Progenitor cell of endocrine pancreas (in vitro differentiated cells): ENCODE measurements at regions not wholly inside any gene's neighbourhood (a gene's known extent, or its start where the extent isn't known, plus 50 kb on each side); places are given as distances from the start of the nearest gene placed in this dataset.
"Not testable (repeated sequence)": the region's sequence is repeated elsewhere in the genome, so short reads cannot be mapped to it uniquely, and the experiment has no call there.

Experiments used
- DNase-seq: peaks from one replicate; pipeline ENCODE4 v3.0.0; 2021; ENCODE audit warnings: low spot score; ENCODE audit not compliant: unreplicated experiment
- H3K27ac Mint-ChIP-seq: 2 replicates; pipeline ENCODE4 v1.8.0; 2021; ENCODE audit warnings: mild to moderate bottlenecking, moderate library complexity, mixed read lengths
- H3K27me3 Mint-ChIP-seq: 2 replicates; pipeline ENCODE4 v1.8.0; 2021; ENCODE audit warnings: mixed read lengths
- H3K36me3 Mint-ChIP-seq: 2 replicates; pipeline ENCODE4 v1.8.0; 2022; ENCODE audit warnings: mixed read lengths; ENCODE audit not compliant: insufficient read depth
- H3K4me1 Mint-ChIP-seq: 2 replicates; pipeline ENCODE4 v1.8.0; 2021; ENCODE audit warnings: low read depth, mixed read lengths
- H3K4me3 Mint-ChIP-seq: 2 replicates; pipeline ENCODE4 v1.8.0; 2021; ENCODE audit warnings: low read depth, mild to moderate bottlenecking, moderate library complexity, mixed read lengths
- H3K9me3 Mint-ChIP-seq: 2 replicates; pipeline ENCODE4 v1.8.0; 2021; ENCODE audit warnings: low read depth, mixed read lengths
- CTCF ChIP-seq: fragments of 200-600 bp; sonication (generic); IDR thresholded peaks from one replicate; pipeline ENCODE4 v1.5.0; 2021; ENCODE audit warnings: antibody characterized with exemption, mild to moderate bottlenecking; ENCODE audit not compliant: unreplicated experiment

- Mint-ChIP-seq H3K36me3 (no peaks in the 10 kb centered on the region), H3K4me1 (no peaks in the 10 kb centered on the region), H3K4me3 (no peak overlapping the region), H3K9me3 (peaks cover 15% of the 10 kb centered on the region), H3K27ac (no peak overlapping the region), H3K27me3 (no peaks in the 10 kb centered on the region)
- no peak for DNase-seq
- TF ChIP-seq CTCF, result no peak
These were observed 192.7 kb upstream of the ADAMTSL1 start for GRCh38 chr9:18281291-18281690.

- Mint-ChIP-seq H3K4me1 (peaks cover 6% of the 10 kb centered on the region), H3K9me3 (no peaks in the 10 kb centered on the region), H3K27me3 (no peaks in the 10 kb centered on the region), H3K4me3 (no peak overlapping the region), H3K36me3 (no peaks in the 10 kb centered on the region), H3K27ac (no peak overlapping the region)
- DNase-seq, result no peak
- TF ChIP-seq CTCF, result no peak
These were observed 179.7 kb upstream of the ADAMTSL1 start for GRCh38 chr9:18294229-18294628.

GRCh38 chr9:18296702-18297055 lies 177.3 kb upstream of the ADAMTSL1 start:
- Mint-ChIP-seq H3K36me3 (no peaks in the 10 kb centered on the region), H3K4me1 (peaks cover 6% of the 10 kb centered on the region), H3K27me3 (no peaks in the 10 kb centered on the region), H3K27ac (no peak overlapping the region), H3K9me3 (no peaks in the 10 kb centered on the region), H3K4me3 (no peak overlapping the region)
- no peak for TF ChIP-seq CTCF
- DNase-seq, result no peak

GRCh38 chr9:18297056-18297841 lies 176.7 kb upstream of the ADAMTSL1 start:
- Mint-ChIP-seq H3K9me3 (no peaks in the 10 kb centered on the region), H3K36me3 (no peaks in the 10 kb centered on the region), H3K27me3 (no peaks in the 10 kb centered on the region), H3K27ac (peak overlapping the region; percentile 56), H3K4me3 (no peak overlapping the region), H3K4me1 (peaks cover 6% of the 10 kb centered on the region)
- peak; percentile 44 for TF ChIP-seq CTCF
- no peak for DNase-seq

- no peak for DNase-seq
- no peak overlapping the region for H3K4me3 Mint-ChIP-seq
- no peaks in the 10 kb centered on the region for H3K27me3 Mint-ChIP-seq
- H3K27ac Mint-ChIP-seq, result no peak overlapping the region
- peaks cover 6% of the 10 kb centered on the region for H3K4me1 Mint-ChIP-seq
- no peaks in the 10 kb centered on the region for H3K36me3 Mint-ChIP-seq
- no peak for TF ChIP-seq CTCF
- H3K9me3 Mint-ChIP-seq, result no peaks in the 10 kb centered on the region
These were observed 174.5 kb upstream of the ADAMTSL1 start for GRCh38 chr9:18299449-18299848.

GRCh38 chr9:18305167-18305806 lies 168.7 kb upstream of the ADAMTSL1 start:
- not testable (repeated sequence) for H3K4me1 Mint-ChIP-seq, H3K36me3 Mint-ChIP-seq, DNase-seq, H3K4me3 Mint-ChIP-seq, H3K27me3 Mint-ChIP-seq, H3K27ac Mint-ChIP-seq
- peaks cover 19% of the 10 kb centered on the region for H3K9me3 Mint-ChIP-seq
